ENCODE measurements at regions not wholly inside any gene's neighbourhood (a gene's known extent, or its start where the extent isn't known, plus 50 kb on each side); places are given as distances from the start of the nearest gene placed in this dataset.

DNA sequence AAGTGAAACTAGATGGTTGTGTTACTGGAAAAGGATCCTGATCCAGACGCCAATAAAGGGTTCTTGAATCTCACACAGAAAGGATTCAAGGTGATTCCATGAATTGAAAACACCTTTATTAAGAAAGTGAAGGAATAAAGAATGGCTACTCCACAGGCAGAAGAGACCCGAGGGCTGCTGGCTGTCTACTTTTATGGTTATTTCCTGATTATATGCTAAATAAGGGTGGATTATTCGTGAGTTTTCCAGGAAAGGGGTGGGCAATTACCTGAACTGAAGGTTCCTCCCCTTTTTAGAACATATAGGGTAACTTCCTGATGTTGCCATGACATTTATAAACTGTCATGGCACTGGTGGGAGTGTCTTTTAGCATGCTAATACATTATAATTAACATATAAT, 50.9 kb upstream of the WARS2 start:
- Histone ChIP-seq H2BK12ac (ENCODE audit: low read length in 2 of 2) (no peak overlapping the region), H2BK120ac (ENCODE audit: low read depth, low read length) (no peak overlapping the region), H3K27me3 (ENCODE audit: control insufficient read depth in 1 of 2, insufficient read depth in 1 of 2, low read length in 2 of 2) (no peaks in the 10 kb centered on the region), H2BK15ac (ENCODE audit: low read depth, poor library complexity, severe bottlenecking) (no peak overlapping the region), H3K36me3 (ENCODE audit: control insufficient read depth in 1 of 2, insufficient read depth in 2 of 2, low read depth in 1 of 2, low read length in 2 of 2) (peaks cover 0 to 6% of the 10 kb centered on the region in 2 experiments), H2BK5ac (ENCODE audit: low read depth, low read length, poor library complexity, severe bottlenecking) (no peak overlapping the region), H2AFZ (ENCODE audit: low read depth, low read length) (no peak overlapping the region), H3K23ac (ENCODE audit: low read length in 2 of 2) (no peak overlapping the region), H4K91ac (ENCODE audit: low read length) (no peak overlapping the region), H3K9me3 (ENCODE audit: control insufficient read depth, low read length) (peaks cover 10% of the 10 kb centered on the region), H2AK5ac (ENCODE audit: low read length, severe bottlenecking) (no peak overlapping the region), H3K18ac (ENCODE audit: low read depth in 1 of 2, low read length in 2 of 2) (no peak overlapping the region), H3K9ac (ENCODE audit: low read length) (no peak overlapping the region), H3K4me3 (ENCODE audit: insufficient read depth in 1 of 2, low read depth in 1 of 2, low read length in 2 of 2) (no peak overlapping the region), H3K4ac (ENCODE audit: low read depth in 1 of 2, low read length in 2 of 2) (no peak overlapping the region), H4K8ac (ENCODE audit: low read length) (no peak overlapping the region), H3K4me1 (ENCODE audit: control insufficient read depth, insufficient read depth, low read depth, low read length) (peaks cover 2% of the 10 kb centered on the region), H3K27ac (ENCODE audit: low read length, poor library complexity, severe bottlenecking) (no peak overlapping the region), H3K14ac (ENCODE audit: low read length in 2 of 2) (no peak overlapping the region), H3K4me2 (ENCODE audit: low read length, poor library complexity, severe bottlenecking) (no peak overlapping the region), H3K79me1 (replicated peaks; ENCODE audit: low read length, poor library complexity, severe bottlenecking) (no peaks in the 10 kb centered on the region)
- no peak for DNase-seq
- 79% methylated on average over 3 of the region's 3 CpGs for WGBS

GRCh38 chr1:119204197-119204960, 63.9 kb upstream of the WARS2 start:
- no peak overlapping the region for H3K23ac ChIP-seq (ENCODE audit: low read length in 2 of 2)
- no peak overlapping the region for H2BK12ac ChIP-seq (ENCODE audit: low read length in 2 of 2)
- no peak overlapping the region for H2AK5ac ChIP-seq (ENCODE audit: low read length, severe bottlenecking)
- no peak overlapping the region for H3K4me2 ChIP-seq (ENCODE audit: low read length, poor library complexity, severe bottlenecking)
- H3K79me1 ChIP-seq (replicated peaks; ENCODE audit: low read length, poor library complexity, severe bottlenecking): no peaks in the 10 kb centered on the region
- no peaks in the 10 kb centered on the region for H3K36me3 ChIP-seq (ENCODE audit: control insufficient read depth in 1 of 2, insufficient read depth in 2 of 2, low read depth in 1 of 2, low read length in 2 of 2)
- no peak overlapping the region for H4K91ac ChIP-seq (ENCODE audit: low read length)
- no peak overlapping the region for H3K27ac ChIP-seq (ENCODE audit: low read length, poor library complexity, severe bottlenecking)
- H3K4me3 ChIP-seq (ENCODE audit: insufficient read depth in 1 of 2, low read depth in 1 of 2, low read length in 2 of 2): no peak overlapping the region
- 85% methylated on average over 1 of the region's 2 CpGs for WGBS
- H3K4me1 ChIP-seq (ENCODE audit: control insufficient read depth, insufficient read depth, low read depth, low read length): no peaks in the 10 kb centered on the region
- no peak overlapping the region for H2AFZ ChIP-seq (ENCODE audit: low read depth, low read length)
- H3K9me3 ChIP-seq (ENCODE audit: control insufficient read depth, low read length): peaks cover 8% of the 10 kb centered on the region
- H3K27me3 ChIP-seq (ENCODE audit: control insufficient read depth in 1 of 2, insufficient read depth in 1 of 2, low read length in 2 of 2): no peaks in the 10 kb centered on the region
- H3K4ac ChIP-seq (ENCODE audit: low read depth in 1 of 2, low read length in 2 of 2): no peak overlapping the region
- no peak overlapping the region for H2BK5ac ChIP-seq (ENCODE audit: low read depth, low read length, poor library complexity, severe bottlenecking)
- H4K8ac ChIP-seq (ENCODE audit: low read length): no peak overlapping the region
- no peak overlapping the region for H2BK120ac ChIP-seq (ENCODE audit: low read depth, low read length)
- H2BK15ac ChIP-seq (ENCODE audit: low read depth, poor library complexity, severe bottlenecking): no peak overlapping the region
- H3K18ac ChIP-seq (ENCODE audit: low read depth in 1 of 2, low read length in 2 of 2): no peak overlapping the region
- DNase-seq: no peak
- no peak overlapping the region for H3K14ac ChIP-seq (ENCODE audit: low read length in 2 of 2)
- H3K9ac ChIP-seq (ENCODE audit: low read length): no peak overlapping the region

DNA sequence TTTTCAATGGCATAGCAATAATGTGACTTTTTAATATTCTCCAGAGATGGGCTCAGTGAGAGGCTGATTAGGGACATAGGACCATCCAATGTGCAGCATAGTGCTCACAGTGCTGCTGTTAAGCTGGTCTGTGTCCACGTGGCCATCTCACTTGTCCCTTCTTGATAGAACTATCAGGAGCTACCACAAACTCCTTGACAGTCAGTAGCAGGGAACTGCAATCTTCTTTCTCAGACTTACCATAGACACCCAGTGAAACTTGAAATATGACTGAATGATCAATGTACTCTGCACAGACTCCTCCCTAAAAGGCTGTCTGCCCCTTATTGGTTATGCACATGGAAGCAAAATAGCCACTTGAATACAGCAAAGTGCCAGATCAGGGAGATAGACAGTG, 64.5 kb upstream of the WARS2 start:
- Histone ChIP-seq H2BK12ac (ENCODE audit: low read length in 2 of 2) (no peak overlapping the region), H3K36me3 (ENCODE audit: control insufficient read depth in 1 of 2, insufficient read depth in 2 of 2, low read depth in 1 of 2, low read length in 2 of 2) (no peaks in the 10 kb centered on the region), H3K4me1 (ENCODE audit: control insufficient read depth, insufficient read depth, low read depth, low read length) (no peaks in the 10 kb centered on the region), H3K23ac (ENCODE audit: low read length in 2 of 2) (no peak overlapping the region), H2BK15ac (ENCODE audit: low read depth, poor library complexity, severe bottlenecking) (no peak overlapping the region), H2AFZ (ENCODE audit: low read depth, low read length) (no peak overlapping the region), H3K79me1 (replicated peaks; ENCODE audit: low read length, poor library complexity, severe bottlenecking) (no peaks in the 10 kb centered on the region), H3K4me3 (ENCODE audit: insufficient read depth in 1 of 2, low read depth in 1 of 2, low read length in 2 of 2) (no peak overlapping the region), H2BK5ac (ENCODE audit: low read depth, low read length, poor library complexity, severe bottlenecking) (no peak overlapping the region), H3K4me2 (ENCODE audit: low read length, poor library complexity, severe bottlenecking) (no peak overlapping the region), H3K27me3 (ENCODE audit: control insufficient read depth in 1 of 2, insufficient read depth in 1 of 2, low read length in 2 of 2) (no peaks in the 10 kb centered on the region), H4K91ac (ENCODE audit: low read length) (no peak overlapping the region), H2AK5ac (ENCODE audit: low read length, severe bottlenecking) (no peak overlapping the region), H3K9ac (ENCODE audit: low read length) (no peak overlapping the region), H3K9me3 (ENCODE audit: control insufficient read depth, low read length) (peaks cover 3% of the 10 kb centered on the region), H3K18ac (ENCODE audit: low read depth in 1 of 2, low read length in 2 of 2) (no peak overlapping the region), H2BK120ac (ENCODE audit: low read depth, low read length) (no peak overlapping the region), H3K4ac (ENCODE audit: low read depth in 1 of 2, low read length in 2 of 2) (no peak overlapping the region), H4K8ac (ENCODE audit: low read length) (no peak overlapping the region), H3K14ac (ENCODE audit: low read length in 2 of 2) (no peak overlapping the region), H3K27ac (ENCODE audit: low read length, poor library complexity, severe bottlenecking) (no peak overlapping the region)
- 86% methylated on average over 1 of the region's 1 CpG for WGBS
- DNase-seq: no peak

DNA sequence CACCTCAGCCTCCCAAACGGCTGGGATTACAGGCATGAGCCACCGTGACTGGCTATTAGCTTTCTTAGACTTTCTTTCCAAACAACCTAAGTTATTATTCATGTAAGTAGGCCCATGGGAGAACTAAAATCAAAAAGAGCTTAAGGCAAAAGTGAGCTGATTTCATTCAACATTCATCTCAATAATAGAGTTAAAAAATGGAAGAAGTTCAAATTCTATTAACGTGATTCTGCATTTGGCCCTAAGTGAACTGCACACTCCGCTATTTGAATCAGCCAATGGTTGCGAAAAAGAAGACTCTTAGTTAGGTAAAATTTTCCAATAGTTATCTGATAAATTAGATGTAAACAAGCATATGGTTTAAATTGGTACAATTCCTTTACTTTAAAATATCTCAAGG, 68.6 kb upstream of the WARS2 start:
- Histone ChIP-seq H2BK15ac (ENCODE audit: low read depth, poor library complexity, severe bottlenecking) (no peak overlapping the region), H3K4ac (ENCODE audit: low read depth in 1 of 2, low read length in 2 of 2) (no peak overlapping the region), H4K91ac (ENCODE audit: low read length) (no peak overlapping the region), H3K9me3 (ENCODE audit: control insufficient read depth, low read length) (no peaks in the 10 kb centered on the region), H3K27me3 (ENCODE audit: control insufficient read depth in 1 of 2, insufficient read depth in 1 of 2, low read length in 2 of 2) (no peaks in the 10 kb centered on the region), H2AK5ac (ENCODE audit: low read length, severe bottlenecking) (no peak overlapping the region), H3K4me1 (ENCODE audit: control insufficient read depth, insufficient read depth, low read depth, low read length) (no peaks in the 10 kb centered on the region), H3K23ac (ENCODE audit: low read length in 2 of 2) (no peak overlapping the region), H3K79me1 (replicated peaks; ENCODE audit: low read length, poor library complexity, severe bottlenecking) (no peaks in the 10 kb centered on the region), H3K18ac (ENCODE audit: low read depth in 1 of 2, low read length in 2 of 2) (no peak overlapping the region), H3K9ac (ENCODE audit: low read length) (peak overlapping the region; percentile 69), H3K36me3 (ENCODE audit: control insufficient read depth in 1 of 2, insufficient read depth in 2 of 2, low read depth in 1 of 2, low read length in 2 of 2) (no peaks in the 10 kb centered on the region), H2BK5ac (ENCODE audit: low read depth, low read length, poor library complexity, severe bottlenecking) (no peak overlapping the region), H3K27ac (ENCODE audit: low read length, poor library complexity, severe bottlenecking) (no peak overlapping the region), H3K14ac (ENCODE audit: low read length in 2 of 2) (no peak overlapping the region), H2BK120ac (ENCODE audit: low read depth, low read length) (no peak overlapping the region), H3K4me3 (ENCODE audit: insufficient read depth in 1 of 2, low read depth in 1 of 2, low read length in 2 of 2) (no peak overlapping the region), H3K4me2 (ENCODE audit: low read length, poor library complexity, severe bottlenecking) (no peak overlapping the region), H2AFZ (ENCODE audit: low read depth, low read length) (no peak overlapping the region), H2BK12ac (ENCODE audit: low read length in 2 of 2) (no peak overlapping the region), H4K8ac (ENCODE audit: low read length) (no peak overlapping the region)
- DNase-seq: no peak
- 93% methylated on average over 3 of the region's 5 CpGs for WGBS

Data from mesenchymal stem cell (in vitro differentiated cells and primary cell).